Cardiac muscle cell (in vitro differentiated cells and primary cell): ENCODE measurements at regions not wholly inside any gene's neighbourhood (a gene's known extent, or its start where the extent isn't known, plus 50 kb on each side); places are given as distances from the start of the nearest gene placed in this dataset.

Experiments
- DNase-seq, 2 donors: peaks; one replicate each; pipeline versions ENCODE4 v3.0.0 to v3.0.0-alpha.2; 2010 to 2017; ENCODE audit warnings: low read depth in 1 of 2, low spot score in 1 of 2
- H3K27ac ChIP-seq: fragments of 200-600 bp; sonication (generic); 2 replicates; pipeline ENCODE4 v1.5.1; 2016
- H3K27me3 ChIP-seq: fragments of 200-600 bp; sonication (generic); 2 replicates; pipeline ENCODE4 v1.6.0; 2016; ENCODE audit warnings: control low read depth
- H3K36me3 ChIP-seq: fragments of 200-600 bp; sonication (generic); 2 replicates; pipeline ENCODE4 v1.5.1; 2016; ENCODE audit warnings: control low read depth
- H3K4me1 ChIP-seq: fragments of 200-600 bp; sonication (generic); 2 replicates; pipeline ENCODE4 v1.8.1; 2017; ENCODE audit warnings: low read depth, mild to moderate bottlenecking, mixed run types
- H3K4me3 ChIP-seq: fragments of 200-600 bp; sonication (generic); 2 replicates; pipeline ENCODE4 v1.5.1; 2016; ENCODE audit warnings: mild to moderate bottlenecking
- H3K9me3 ChIP-seq: fragments of 200-600 bp; sonication (generic); 2 replicates; pipeline ENCODE4 v1.5.1; 2017; ENCODE audit warnings: low read depth, mild to moderate bottlenecking, control low read depth
- TF ChIP-seq, protein P1 (sequence below): IDR thresholded peaks from 2 replicates; pipeline ENCODE4 v1.5.1; 2012; ENCODE audit warnings: low read depth, mild to moderate bottlenecking, low read length

DNA sequence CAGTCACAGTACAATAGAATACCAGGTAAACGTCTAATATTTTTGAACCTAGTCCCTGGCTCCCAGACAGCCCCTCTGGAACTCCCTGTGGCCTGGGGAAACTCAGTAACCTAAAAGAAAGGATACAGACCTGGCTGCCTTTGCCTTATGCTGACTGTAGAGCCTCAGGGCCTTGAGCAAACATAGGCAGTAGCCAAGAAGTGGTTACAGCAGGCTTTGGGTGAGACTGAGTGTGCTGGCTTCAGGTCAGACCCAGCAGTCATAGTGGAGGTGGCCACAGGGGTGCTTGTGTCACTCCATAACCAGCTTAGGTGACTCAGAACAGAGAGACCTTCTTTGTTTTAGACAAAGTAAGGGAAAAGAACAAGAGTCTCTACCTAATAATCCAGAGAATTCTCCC is 141.8 kb upstream of the PRDX4 start:
- H3K36me3 ChIP-seq, result no peaks in the 10 kb centered on the region
- H3K9me3 ChIP-seq, result no peaks in the 10 kb centered on the region
- H3K4me3 ChIP-seq, result no peak overlapping the region
- no peaks in the 10 kb centered on the region for H3K4me1 ChIP-seq
- TF ChIP-seq, protein P1, sequence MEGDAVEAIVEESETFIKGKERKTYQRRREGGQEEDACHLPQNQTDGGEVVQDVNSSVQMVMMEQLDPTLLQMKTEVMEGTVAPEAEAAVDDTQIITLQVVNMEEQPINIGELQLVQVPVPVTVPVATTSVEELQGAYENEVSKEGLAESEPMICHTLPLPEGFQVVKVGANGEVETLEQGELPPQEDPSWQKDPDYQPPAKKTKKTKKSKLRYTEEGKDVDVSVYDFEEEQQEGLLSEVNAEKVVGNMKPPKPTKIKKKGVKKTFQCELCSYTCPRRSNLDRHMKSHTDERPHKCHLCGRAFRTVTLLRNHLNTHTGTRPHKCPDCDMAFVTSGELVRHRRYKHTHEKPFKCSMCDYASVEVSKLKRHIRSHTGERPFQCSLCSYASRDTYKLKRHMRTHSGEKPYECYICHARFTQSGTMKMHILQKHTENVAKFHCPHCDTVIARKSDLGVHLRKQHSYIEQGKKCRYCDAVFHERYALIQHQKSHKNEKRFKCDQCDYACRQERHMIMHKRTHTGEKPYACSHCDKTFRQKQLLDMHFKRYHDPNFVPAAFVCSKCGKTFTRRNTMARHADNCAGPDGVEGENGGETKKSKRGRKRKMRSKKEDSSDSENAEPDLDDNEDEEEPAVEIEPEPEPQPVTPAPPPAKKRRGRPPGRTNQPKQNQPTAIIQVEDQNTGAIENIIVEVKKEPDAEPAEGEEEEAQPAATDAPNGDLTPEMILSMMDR, result no peak
- no peak overlapping the region for H3K27ac ChIP-seq
- H3K27me3 ChIP-seq, result no peaks in the 10 kb centered on the region
- no peak for DNase-seq

DNA sequence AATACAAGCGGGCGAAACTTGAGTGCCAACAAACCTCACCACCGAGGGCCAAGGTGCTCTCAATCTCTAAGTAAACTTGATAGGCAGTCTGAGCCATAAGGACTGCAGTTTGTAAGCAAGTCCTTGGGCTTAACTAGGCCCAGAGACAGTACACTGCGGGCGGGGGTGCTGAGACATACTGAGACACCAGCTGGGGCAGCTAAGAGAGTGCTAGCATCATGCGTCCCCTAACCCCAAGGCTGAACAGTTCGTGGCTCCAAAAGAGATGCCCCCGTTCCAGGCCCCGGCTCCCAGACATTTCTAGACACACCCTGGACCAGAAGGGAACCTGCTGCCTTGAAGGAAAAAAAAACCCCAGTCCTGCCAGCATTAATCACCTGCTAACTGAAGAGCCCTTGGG is 126.8 kb upstream of the PRDX4 start:
- H3K4me1 ChIP-seq, result peaks cover 3% of the 10 kb centered on the region
- no peaks in the 10 kb centered on the region for H3K36me3 ChIP-seq
- no peak overlapping the region for H3K27ac ChIP-seq
- no peak for DNase-seq
- H3K9me3 ChIP-seq, result no peaks in the 10 kb centered on the region
- TF ChIP-seq, protein P1, result no peak
- H3K4me3 ChIP-seq, result no peak overlapping the region
- no peaks in the 10 kb centered on the region for H3K27me3 ChIP-seq

DNA sequence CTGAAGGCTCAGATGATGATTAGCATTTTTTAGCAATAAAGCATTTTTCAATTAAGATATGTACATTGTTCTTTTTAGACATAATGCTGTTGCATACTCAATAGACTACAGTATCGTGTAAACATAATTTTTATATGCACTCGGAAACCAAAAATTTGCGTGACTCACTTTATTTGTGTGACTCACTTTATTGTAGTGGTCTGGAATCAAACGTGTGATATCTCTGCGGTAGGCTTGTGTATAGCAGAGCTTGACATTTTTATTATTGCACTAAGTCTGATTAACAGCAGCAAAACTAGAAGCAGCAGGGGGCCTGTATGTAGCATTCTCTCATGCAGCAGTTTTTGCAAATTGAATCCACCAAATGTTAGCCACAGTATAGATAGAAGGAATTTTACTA is 119.1 kb upstream of the PRDX4 start:
- DNase-seq, result peak in 1 of 2 donors; percentile 16
- no peaks in the 10 kb centered on the region for H3K9me3 ChIP-seq
- TF ChIP-seq, protein P1, result no peak
- H3K27ac ChIP-seq, result no peak overlapping the region
- H3K36me3 ChIP-seq, result no peaks in the 10 kb centered on the region
- H3K4me1 ChIP-seq, result no peaks in the 10 kb centered on the region
- no peaks in the 10 kb centered on the region for H3K27me3 ChIP-seq
- H3K4me3 ChIP-seq, result no peak overlapping the region

DNA sequence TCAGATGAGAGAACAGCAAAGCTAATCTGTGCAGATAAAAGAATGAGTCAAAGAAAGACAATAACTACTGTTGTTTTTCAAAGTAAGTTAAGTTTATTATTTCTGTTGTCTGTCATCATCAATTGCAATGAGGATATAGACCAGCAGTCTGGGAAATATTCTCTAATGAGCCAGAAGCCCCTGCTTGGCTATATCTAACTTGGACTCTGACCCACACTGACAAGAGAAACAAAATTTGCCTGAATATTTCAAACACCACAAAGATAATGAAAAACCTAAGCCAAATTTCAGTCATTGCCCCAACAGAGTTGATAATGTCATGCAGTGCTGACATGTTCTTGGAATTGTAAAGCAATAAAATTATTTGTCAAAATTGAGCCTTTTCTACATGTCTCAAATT is 115.0 kb upstream of the PRDX4 start:
- H3K27ac ChIP-seq, result no peak overlapping the region
- peak in 1 of 2 donors; percentile 8 for DNase-seq
- TF ChIP-seq, protein P1, result no peak
- H3K27me3 ChIP-seq, result no peaks in the 10 kb centered on the region
- no peaks in the 10 kb centered on the region for H3K36me3 ChIP-seq
- no peaks in the 10 kb centered on the region for H3K9me3 ChIP-seq
- H3K4me3 ChIP-seq, result no peak overlapping the region
- H3K4me1 ChIP-seq, result no peaks in the 10 kb centered on the region

DNA sequence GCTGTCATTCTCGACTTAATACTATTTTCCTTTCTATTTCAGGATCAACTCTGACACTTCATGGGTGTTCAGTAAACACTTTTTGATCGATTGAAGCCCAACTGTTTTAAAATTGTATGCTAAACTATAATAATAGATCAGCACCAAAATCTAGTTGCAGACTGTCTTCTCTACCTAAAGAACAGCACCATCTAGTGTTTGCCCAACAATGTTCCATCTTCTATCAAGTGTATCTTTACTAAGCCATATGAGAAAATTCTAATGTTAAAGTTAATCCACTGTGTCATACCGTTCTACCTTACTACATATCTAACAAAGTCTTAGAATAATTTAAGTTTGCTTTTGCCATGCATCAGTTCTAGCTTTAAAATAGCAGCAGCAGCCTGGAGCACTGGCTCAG is 113.0 kb upstream of the PRDX4 start:
- Histone ChIP-seq H3K27me3 (no peaks in the 10 kb centered on the region), H3K27ac (no peak overlapping the region), H3K36me3 (no peaks in the 10 kb centered on the region), H3K9me3 (no peaks in the 10 kb centered on the region), H3K4me1 (no peaks in the 10 kb centered on the region), H3K4me3 (no peak overlapping the region)
- TF ChIP-seq, protein P1, result peak; percentile 52
- DNase-seq, result peak; percentile 60 to 64

DNA sequence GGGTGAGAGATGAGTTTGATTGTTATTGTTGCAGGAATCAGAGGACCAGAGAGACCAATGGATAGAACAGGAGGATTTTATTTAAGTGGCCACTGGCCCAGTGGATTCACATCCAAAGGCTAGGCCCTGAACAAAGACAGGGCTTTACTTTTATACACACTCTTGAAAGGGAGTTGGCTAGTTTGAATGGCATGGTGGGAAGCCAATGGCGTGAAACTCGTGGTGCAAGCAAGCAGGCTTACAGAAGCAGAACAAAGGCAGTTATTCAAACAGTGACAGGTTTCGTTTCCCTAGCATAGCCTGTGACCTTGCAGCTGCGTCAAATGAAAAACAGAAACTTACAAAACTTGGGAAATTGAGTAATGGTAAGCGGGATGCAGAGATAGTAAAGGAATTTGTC is 110.2 kb upstream of the PRDX4 start:
- Histone ChIP-seq H3K27me3 (no peaks in the 10 kb centered on the region), H3K4me3 (no peak overlapping the region), H3K27ac (no peak overlapping the region), H3K4me1 (no peaks in the 10 kb centered on the region), H3K36me3 (no peaks in the 10 kb centered on the region), H3K9me3 (peaks cover 2% of the 10 kb centered on the region)
- TF ChIP-seq, protein P1, result no peak
- DNase-seq, result peak in 1 of 2 donors; percentile 68
